ENCODE measurements at regions not wholly inside any gene's neighbourhood (a gene's known extent, or its start where the extent isn't known, plus 50 kb on each side); places are given as distances from the start of the nearest gene placed in this dataset.

- Histone ChIP-seq H3K4me1 (ENCODE audit: insufficient read depth, low read length) (peaks cover 4% of the 10 kb centered on the region), H3K27ac (ENCODE audit: low read depth in 1 of 2, low read length in 2 of 2) (no peak overlapping the region), H3K4me3 (ENCODE audit: low read length) (no peak overlapping the region), H3K36me3 (ENCODE audit: insufficient read depth, low read length) (no peaks in the 10 kb centered on the region), H3K9me3 (ENCODE audit: control insufficient read depth in 1 of 2, insufficient read depth in 1 of 2, low read length in 2 of 2) (no peaks in the 10 kb centered on the region), H3K27me3 (ENCODE audit: control insufficient read depth in 1 of 2, insufficient read depth in 2 of 2, low read length in 2 of 2) (peaks cover 7 to 23% of the 10 kb centered on the region in 2 experiments)
- no peak overlapping the region for H3K27ac Mint-ChIP-seq
- no peak for DNase-seq
- no peak overlapping the region for H3K4me3 Mint-ChIP-seq
- H3K4me1 Mint-ChIP-seq (ENCODE audit: low read depth) = peaks cover 4% of the 10 kb centered on the region
- no peaks in the 10 kb centered on the region for H3K9me3 Mint-ChIP-seq
- intact Hi-C loops (cut with DNase I, micrococcal nuclease) = loop anchor here (5.0 to 10.0 kb wide), 2 partner anchors 69 to 486 kb away; no protein-coding TSS in a partner anchor
- POLR2A ChIA-PET = no interaction called here
- TF ChIP-seq CTCF (IDR thresholded peaks at IDR 0.05) = no peak
- ATAC-seq (ENCODE audit: poor library complexity) = no peak
- H3K27me3 Mint-ChIP-seq = peaks cover 51% of the 10 kb centered on the region
- H3K36me3 Mint-ChIP-seq (ENCODE audit: low read depth) = no peaks in the 10 kb centered on the region
- CTCF ChIA-PET = no interaction called here
Observed at GRCh38 chr22:22951035-22951434, 63.4 kb downstream of the IGLL5 start.

GRCh38 chr22:22952531-22953280, 65.1 kb downstream of the IGLL5 start:
- Mint-ChIP-seq H3K27ac (no peak overlapping the region), H3K4me1 (ENCODE audit: low read depth) (peaks cover 4% of the 10 kb centered on the region), H3K36me3 (ENCODE audit: low read depth) (no peaks in the 10 kb centered on the region), H3K27me3 (peaks cover 60% of the 10 kb centered on the region), H3K4me3 (no peak overlapping the region), H3K9me3 (no peaks in the 10 kb centered on the region)
- H3K4me3 ChIP-seq (ENCODE audit: low read length) = no peak overlapping the region
- ATAC-seq (ENCODE audit: poor library complexity) = no peak
- no peak for TF ChIP-seq CTCF (IDR thresholded peaks at IDR 0.05)
- ChIA-PET POLR2A (no interaction called here), CTCF (no interaction called here)
- no peak overlapping the region for H3K27ac ChIP-seq (ENCODE audit: low read depth in 1 of 2, low read length in 2 of 2)
- H3K36me3 ChIP-seq (ENCODE audit: insufficient read depth, low read length) = no peaks in the 10 kb centered on the region
- H3K9me3 ChIP-seq (ENCODE audit: control insufficient read depth in 1 of 2, insufficient read depth in 1 of 2, low read length in 2 of 2) = no peaks in the 10 kb centered on the region
- H3K27me3 ChIP-seq (ENCODE audit: control insufficient read depth in 1 of 2, insufficient read depth in 2 of 2, low read length in 2 of 2) = peaks cover 7 to 23% of the 10 kb centered on the region in 2 experiments
- peaks cover 4% of the 10 kb centered on the region for H3K4me1 ChIP-seq (ENCODE audit: insufficient read depth, low read length)
- intact Hi-C loops (cut with DNase I, micrococcal nuclease) = loop anchor here (5.0 to 10.0 kb wide), 2 partner anchors 70 to 488 kb away; no protein-coding TSS in a partner anchor
- no peak for DNase-seq

GRCh38 chr22:22953791-22954190, 66.2 kb downstream of the IGLL5 start:
- intact Hi-C loops (cut with DNase I, micrococcal nuclease) = loop anchor here (5.0 to 10.0 kb wide), 2 partner anchors 71 to 489 kb away; no protein-coding TSS in a partner anchor
- Mint-ChIP-seq H3K4me3 (no peak overlapping the region), H3K4me1 (ENCODE audit: low read depth) (peaks cover 4% of the 10 kb centered on the region), H3K9me3 (no peaks in the 10 kb centered on the region), H3K27ac (no peak overlapping the region), H3K36me3 (ENCODE audit: low read depth) (no peaks in the 10 kb centered on the region), H3K27me3 (peaks cover 68% of the 10 kb centered on the region)
- no peak overlapping the region for H3K27ac ChIP-seq (ENCODE audit: low read depth in 1 of 2, low read length in 2 of 2)
- no peak for ATAC-seq (ENCODE audit: poor library complexity)
- H3K4me3 ChIP-seq (ENCODE audit: low read length) = no peak overlapping the region
- H3K4me1 ChIP-seq (ENCODE audit: insufficient read depth, low read length) = peaks cover 4% of the 10 kb centered on the region
- ChIA-PET CTCF (interaction anchor here (1.4 to 1.6 kb wide), 3 partner anchors 12 to 367 kb away, joined by 3 to 5 read pairs (median 4); no protein-coding TSS in a partner anchor), POLR2A (interaction anchor here (1.2 kb wide), 1 partner anchor 135 kb away, joined by 3 read pairs; no protein-coding TSS in a partner anchor)
- TF ChIP-seq CTCF (IDR thresholded peaks at IDR 0.05) = no peak
- H3K27me3 ChIP-seq (ENCODE audit: control insufficient read depth in 1 of 2, insufficient read depth in 2 of 2, low read length in 2 of 2) = peaks cover 7 to 23% of the 10 kb centered on the region in 2 experiments
- DNase-seq = no peak
- no peaks in the 10 kb centered on the region for H3K9me3 ChIP-seq (ENCODE audit: control insufficient read depth in 1 of 2, insufficient read depth in 1 of 2, low read length in 2 of 2)
- H3K36me3 ChIP-seq (ENCODE audit: insufficient read depth, low read length) = no peaks in the 10 kb centered on the region
